ENCODE measurements at regions not wholly inside any gene's neighbourhood (a gene's known extent, or its start where the extent isn't known, plus 50 kb on each side); places are given as distances from the start of the nearest gene placed in this dataset.

DNA sequence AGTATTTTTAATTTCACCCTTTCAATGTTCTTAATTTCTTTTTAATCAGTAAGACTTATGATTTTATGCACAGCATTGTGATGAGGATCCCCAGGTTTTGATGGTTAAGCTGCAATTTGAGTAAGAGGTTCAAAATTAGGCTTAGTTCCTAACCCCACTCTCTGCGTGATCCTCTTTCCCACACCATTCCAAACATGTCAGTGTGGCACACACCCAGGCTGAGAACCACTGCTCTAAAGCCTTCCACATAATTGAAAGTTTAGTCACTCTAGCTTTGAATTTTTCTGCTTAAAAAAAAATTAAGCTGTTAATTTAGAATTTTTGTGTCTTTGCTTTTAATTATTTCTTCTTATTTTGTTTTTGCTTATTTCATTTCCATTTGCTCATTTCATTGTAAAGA, 68.8 kb upstream of the SLC7A11 start:
- H3K4me3 ChIP-seq (replicated peaks in 1 of 3; ENCODE audit: low read depth in 2 of 3, low read length in 3 of 3): no peak overlapping the region
- peaks cover 14% of the 10 kb centered on the region for H3K4me1 Mint-ChIP-seq
- H3K9me3 ChIP-seq (replicated peaks in 1 of 2; ENCODE audit: control insufficient read depth in 1 of 2, insufficient read depth in 1 of 2, low read length in 2 of 2): peaks cover 0 to 4% of the 10 kb centered on the region in 2 donors
- H3K79me2 ChIP-seq (ENCODE audit: insufficient read depth, low read length): no peaks in the 10 kb centered on the region
- H3K27me3 ChIP-seq (ENCODE audit: control insufficient read depth in 2 of 2, insufficient read depth in 2 of 2, low read length in 2 of 2): no peaks in the 10 kb centered on the region
- no peak overlapping the region for H3K4me2 ChIP-seq (replicated peaks; ENCODE audit: extremely low read depth, low read length, poor library complexity, severe bottlenecking)
- TF ChIP-seq, protein P1, sequence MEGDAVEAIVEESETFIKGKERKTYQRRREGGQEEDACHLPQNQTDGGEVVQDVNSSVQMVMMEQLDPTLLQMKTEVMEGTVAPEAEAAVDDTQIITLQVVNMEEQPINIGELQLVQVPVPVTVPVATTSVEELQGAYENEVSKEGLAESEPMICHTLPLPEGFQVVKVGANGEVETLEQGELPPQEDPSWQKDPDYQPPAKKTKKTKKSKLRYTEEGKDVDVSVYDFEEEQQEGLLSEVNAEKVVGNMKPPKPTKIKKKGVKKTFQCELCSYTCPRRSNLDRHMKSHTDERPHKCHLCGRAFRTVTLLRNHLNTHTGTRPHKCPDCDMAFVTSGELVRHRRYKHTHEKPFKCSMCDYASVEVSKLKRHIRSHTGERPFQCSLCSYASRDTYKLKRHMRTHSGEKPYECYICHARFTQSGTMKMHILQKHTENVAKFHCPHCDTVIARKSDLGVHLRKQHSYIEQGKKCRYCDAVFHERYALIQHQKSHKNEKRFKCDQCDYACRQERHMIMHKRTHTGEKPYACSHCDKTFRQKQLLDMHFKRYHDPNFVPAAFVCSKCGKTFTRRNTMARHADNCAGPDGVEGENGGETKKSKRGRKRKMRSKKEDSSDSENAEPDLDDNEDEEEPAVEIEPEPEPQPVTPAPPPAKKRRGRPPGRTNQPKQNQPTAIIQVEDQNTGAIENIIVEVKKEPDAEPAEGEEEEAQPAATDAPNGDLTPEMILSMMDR (IDR thresholded peaks at IDR 0.05): no peak
- H3K27me3 Mint-ChIP-seq (ENCODE audit: low read depth in 3 of 3): peaks cover 4 to 7% (median 4%) of the 10 kb centered on the region in 3 donors
- no peak for DNase-seq
- H2AFZ ChIP-seq (ENCODE audit: insufficient read depth, low read depth, low read length, poor library complexity, severe bottlenecking): no peak overlapping the region
- H4K20me1 ChIP-seq (ENCODE audit: insufficient read depth, low read length): no peaks in the 10 kb centered on the region
- WGBS (ENCODE audit: insufficient coverage): no CpG with 5 or more reads among the region's 1 CpG
- H3K27ac Mint-ChIP-seq: no peak overlapping the region
- H3K4me3 Mint-ChIP-seq: no peak overlapping the region
- H3K36me3 ChIP-seq (replicated peaks in 1 of 2; ENCODE audit: control insufficient read depth in 1 of 2, insufficient read depth in 2 of 2, low read length in 2 of 2): no peaks in the 10 kb centered on the region
- intact Hi-C loops (cut with micrococcal nuclease): no loop called here
- H3K27ac ChIP-seq (ENCODE audit: low read depth in 1 of 2, low read length in 2 of 2): no peak overlapping the region
- peaks cover 13 to 31% (median 17%) of the 10 kb centered on the region in 7 donors for H3K9me3 Mint-ChIP-seq
- H3K4me1 ChIP-seq (ENCODE audit: control insufficient read depth in 1 of 2, insufficient read depth in 2 of 2, low read length in 2 of 2): peaks cover 15 to 17% of the 10 kb centered on the region in 2 donors
- H3K36me3 Mint-ChIP-seq: peaks cover under 1 to 2% of the 10 kb centered on the region in 2 donors
- no peak overlapping the region for H3K9ac ChIP-seq (ENCODE audit: insufficient read depth, low read length, poor library complexity, severe bottlenecking)

DNA sequence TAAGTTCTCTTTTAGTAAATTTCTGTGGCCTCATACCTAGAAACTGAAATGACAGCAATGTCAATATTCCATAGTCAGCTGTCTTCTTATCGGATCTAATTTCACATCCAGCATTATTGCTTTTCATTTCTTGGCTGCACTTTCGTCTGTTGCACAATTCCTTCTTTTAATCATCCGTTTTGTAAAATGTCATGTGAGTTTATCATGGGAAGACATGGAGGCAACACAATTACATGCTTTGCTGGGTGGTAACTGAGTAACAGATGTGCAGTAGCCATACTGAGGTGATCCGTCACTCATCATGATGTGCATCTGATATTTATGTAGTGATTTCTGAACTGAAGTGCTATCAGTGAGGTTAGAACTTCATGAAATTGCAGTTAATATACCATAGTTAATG, 68.3 kb upstream of the SLC7A11 start:
- Mint-ChIP-seq H3K27ac (no peak overlapping the region), H3K36me3 (peaks cover 1 to 2% of the 10 kb centered on the region in 2 donors), H3K4me1 (peaks cover 19% of the 10 kb centered on the region), H3K9me3 (peaks cover 11 to 31% (median 17%) of the 10 kb centered on the region in 7 donors), H3K4me3 (no peak overlapping the region), H3K27me3 (ENCODE audit: low read depth in 3 of 3) (peaks cover 3 to 7% (median 4%) of the 10 kb centered on the region in 3 donors)
- Histone ChIP-seq H4K20me1 (ENCODE audit: insufficient read depth, low read length) (no peaks in the 10 kb centered on the region), H3K27ac (ENCODE audit: low read depth in 1 of 2, low read length in 2 of 2) (no peak overlapping the region), H3K27me3 (ENCODE audit: control insufficient read depth in 2 of 2, insufficient read depth in 2 of 2, low read length in 2 of 2) (no peaks in the 10 kb centered on the region), H3K9ac (ENCODE audit: insufficient read depth, low read length, poor library complexity, severe bottlenecking) (no peak overlapping the region), H3K4me3 (replicated peaks in 1 of 3; ENCODE audit: low read depth in 2 of 3, low read length in 3 of 3) (no peak overlapping the region), H3K79me2 (ENCODE audit: insufficient read depth, low read length) (no peaks in the 10 kb centered on the region), H2AFZ (ENCODE audit: insufficient read depth, low read depth, low read length, poor library complexity, severe bottlenecking) (no peak overlapping the region), H3K4me2 (replicated peaks; ENCODE audit: extremely low read depth, low read length, poor library complexity, severe bottlenecking) (no peak overlapping the region), H3K9me3 (replicated peaks in 1 of 2; ENCODE audit: control insufficient read depth in 1 of 2, insufficient read depth in 1 of 2, low read length in 2 of 2) (peaks cover 0 to 4% of the 10 kb centered on the region in 2 donors), H3K36me3 (replicated peaks in 1 of 2; ENCODE audit: control insufficient read depth in 1 of 2, insufficient read depth in 2 of 2, low read length in 2 of 2) (no peaks in the 10 kb centered on the region), H3K4me1 (ENCODE audit: control insufficient read depth in 1 of 2, insufficient read depth in 2 of 2, low read length in 2 of 2) (peaks cover 20 to 22% of the 10 kb centered on the region in 2 donors)
- TF ChIP-seq, protein P1 (IDR thresholded peaks at IDR 0.05): no peak
- intact Hi-C loops (cut with micrococcal nuclease): no loop called here
- DNase-seq: no peak
- WGBS (ENCODE audit: insufficient coverage): 73% methylated on average over 2 of the region's 4 CpGs

Data from CD14-positive monocyte (primary cell).